GM12872 (cell line): ENCODE measurements at regions not wholly inside any gene's neighbourhood (a gene's known extent, or its start where the extent isn't known, plus 50 kb on each side); places are given as distances from the start of the nearest gene placed in this dataset.

Source experiments
- TF ChIP-seq, protein P1 (sequence below): IDR thresholded peaks from 3 replicates; pipeline ENCODE4 v1.5.1; 2011; ENCODE audit warnings: low read depth, mild to moderate bottlenecking, low read length, moderate library complexity; ENCODE audit not compliant: insufficient read depth

DNA sequence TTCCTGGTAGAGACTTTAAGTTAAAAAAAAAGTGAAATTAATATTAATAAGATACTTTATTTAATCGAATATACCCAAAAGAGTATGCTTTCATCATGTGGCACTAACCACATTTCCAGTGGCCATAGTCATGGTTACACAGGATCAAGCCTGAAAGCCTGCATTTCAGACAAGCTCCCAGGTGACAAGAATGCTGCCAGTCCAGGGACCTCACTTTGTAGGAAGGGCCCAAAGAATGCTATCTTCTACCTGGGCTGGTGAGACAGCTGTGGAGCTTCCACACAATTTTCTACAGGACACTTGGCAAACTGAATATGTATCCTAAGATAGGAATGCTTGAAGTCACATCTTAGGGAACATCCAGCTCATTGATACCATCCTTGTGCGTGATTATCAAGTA lies 203.8 kb downstream of the AUH start:
- TF ChIP-seq, protein P1, sequence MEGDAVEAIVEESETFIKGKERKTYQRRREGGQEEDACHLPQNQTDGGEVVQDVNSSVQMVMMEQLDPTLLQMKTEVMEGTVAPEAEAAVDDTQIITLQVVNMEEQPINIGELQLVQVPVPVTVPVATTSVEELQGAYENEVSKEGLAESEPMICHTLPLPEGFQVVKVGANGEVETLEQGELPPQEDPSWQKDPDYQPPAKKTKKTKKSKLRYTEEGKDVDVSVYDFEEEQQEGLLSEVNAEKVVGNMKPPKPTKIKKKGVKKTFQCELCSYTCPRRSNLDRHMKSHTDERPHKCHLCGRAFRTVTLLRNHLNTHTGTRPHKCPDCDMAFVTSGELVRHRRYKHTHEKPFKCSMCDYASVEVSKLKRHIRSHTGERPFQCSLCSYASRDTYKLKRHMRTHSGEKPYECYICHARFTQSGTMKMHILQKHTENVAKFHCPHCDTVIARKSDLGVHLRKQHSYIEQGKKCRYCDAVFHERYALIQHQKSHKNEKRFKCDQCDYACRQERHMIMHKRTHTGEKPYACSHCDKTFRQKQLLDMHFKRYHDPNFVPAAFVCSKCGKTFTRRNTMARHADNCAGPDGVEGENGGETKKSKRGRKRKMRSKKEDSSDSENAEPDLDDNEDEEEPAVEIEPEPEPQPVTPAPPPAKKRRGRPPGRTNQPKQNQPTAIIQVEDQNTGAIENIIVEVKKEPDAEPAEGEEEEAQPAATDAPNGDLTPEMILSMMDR: no peak

GRCh38 chr9:91158286-91158685 lies 203.4 kb downstream of the AUH start:
- TF ChIP-seq, protein P1: no peak

GRCh38 chr9:91158946-91159345 lies 202.8 kb downstream of the AUH start:
- TF ChIP-seq, protein P1: no peak

DNA sequence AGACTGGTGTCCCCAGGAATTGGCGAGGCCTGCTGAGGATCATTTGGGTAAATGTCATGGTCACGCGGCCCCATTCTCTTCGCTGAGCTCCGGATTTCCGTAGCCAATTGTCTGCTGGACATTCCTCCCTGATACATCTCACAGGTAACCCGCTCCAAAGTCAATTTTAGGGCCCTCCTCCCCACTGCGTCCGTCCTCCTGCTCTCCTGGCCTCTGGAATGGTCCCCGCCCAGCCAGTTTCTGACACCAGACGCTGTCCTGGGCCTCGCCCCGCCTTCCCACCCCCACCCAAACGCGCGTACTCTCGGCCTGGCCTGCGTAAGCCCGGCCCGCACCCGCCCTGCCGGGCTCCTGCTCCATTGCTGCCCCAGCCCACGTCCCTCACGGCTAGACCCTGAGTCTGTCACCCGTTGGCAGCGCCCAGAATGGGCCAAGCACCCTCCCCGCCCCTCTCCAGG lies 202.0 kb downstream of the AUH start:
- TF ChIP-seq, protein P1: no peak

DNA sequence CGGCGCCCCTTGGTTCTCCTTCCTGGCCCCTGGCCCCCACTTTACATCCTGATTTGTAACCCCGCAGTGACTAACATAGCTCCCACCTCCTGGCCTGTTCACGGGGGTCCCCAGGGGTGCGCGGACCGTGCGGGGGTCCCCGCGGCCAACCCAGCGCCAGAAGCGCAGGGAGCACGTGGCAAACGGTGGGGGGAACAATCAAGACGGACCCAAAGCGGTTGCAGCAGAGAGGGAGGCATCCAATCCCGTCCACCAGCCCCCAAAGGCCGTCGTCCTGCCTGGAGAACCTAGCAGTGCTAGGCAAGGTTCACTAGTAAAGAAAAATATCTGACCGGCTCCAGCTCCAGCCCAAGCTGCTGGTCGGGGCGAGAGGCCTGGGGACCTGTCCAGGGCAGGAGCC lies 201.5 kb downstream of the AUH start:
- TF ChIP-seq, protein P1: no peak

GRCh38 chr9:91160599-91161464 lies 200.9 kb downstream of the AUH start:
- TF ChIP-seq, protein P1: no peak

- TF ChIP-seq, protein P1: no peak
Observed at GRCh38 chr9:91161465-91162300, 200.0 kb downstream of the AUH start.
